Cardiac muscle cell (in vitro differentiated cells and primary cell): ENCODE measurements at regions not wholly inside any gene's neighbourhood (a gene's known extent, or its start where the extent isn't known, plus 50 kb on each side); places are given as distances from the start of the nearest gene placed in this dataset.
"Not testable (repeated sequence)": the region's sequence is repeated elsewhere in the genome, so short reads cannot be mapped to it uniquely, and the experiment has no call there.

Experiments
- DNase-seq, 2 donors: peaks; one replicate each; pipeline versions ENCODE4 v3.0.0 to v3.0.0-alpha.2; 2010 to 2017; ENCODE audit warnings: low read depth in 1 of 2, low spot score in 1 of 2
- H3K27ac ChIP-seq: fragments of 200-600 bp; sonication (generic); 2 replicates; pipeline ENCODE4 v1.5.1; 2016
- H3K27me3 ChIP-seq: fragments of 200-600 bp; sonication (generic); 2 replicates; pipeline ENCODE4 v1.6.0; 2016; ENCODE audit warnings: control low read depth
- H3K36me3 ChIP-seq: fragments of 200-600 bp; sonication (generic); 2 replicates; pipeline ENCODE4 v1.5.1; 2016; ENCODE audit warnings: control low read depth
- H3K4me1 ChIP-seq: fragments of 200-600 bp; sonication (generic); 2 replicates; pipeline ENCODE4 v1.8.1; 2017; ENCODE audit warnings: low read depth, mild to moderate bottlenecking, mixed run types
- H3K4me3 ChIP-seq: fragments of 200-600 bp; sonication (generic); 2 replicates; pipeline ENCODE4 v1.5.1; 2016; ENCODE audit warnings: mild to moderate bottlenecking
- H3K9me3 ChIP-seq: fragments of 200-600 bp; sonication (generic); 2 replicates; pipeline ENCODE4 v1.5.1; 2017; ENCODE audit warnings: low read depth, mild to moderate bottlenecking, control low read depth
- CTCF ChIP-seq: IDR thresholded peaks from 2 replicates; pipeline ENCODE4 v1.5.1; 2012; ENCODE audit warnings: low read depth, mild to moderate bottlenecking, low read length

GRCh38 chr22:22166941-22167713 is 77.5 kb upstream of the VPREB1 start:
- H3K27me3 ChIP-seq: peaks cover 94% of the 10 kb centered on the region
- H3K4me1 ChIP-seq: no peaks in the 10 kb centered on the region
- no peak for TF ChIP-seq CTCF
- no peaks in the 10 kb centered on the region for H3K9me3 ChIP-seq
- H3K4me3 ChIP-seq: no peak overlapping the region
- no peak overlapping the region for H3K27ac ChIP-seq
- no peak for DNase-seq
- H3K36me3 ChIP-seq: no peaks in the 10 kb centered on the region

- Histone ChIP-seq H3K4me1 (no peaks in the 10 kb centered on the region), H3K27me3 (peaks cover 87% of the 10 kb centered on the region), H3K4me3 (no peak overlapping the region), H3K27ac (no peak overlapping the region), H3K9me3 (no peaks in the 10 kb centered on the region), H3K36me3 (no peaks in the 10 kb centered on the region)
- no peak for DNase-seq
- no peak for TF ChIP-seq CTCF
Observed at GRCh38 chr22:22165936-22166710, 78.5 kb upstream of the VPREB1 start.

GRCh38 chr22:22164541-22165272 is 79.9 kb upstream of the VPREB1 start:
- Histone ChIP-seq H3K27ac (no peak overlapping the region), H3K9me3 (no peaks in the 10 kb centered on the region), H3K27me3 (peaks cover 77% of the 10 kb centered on the region), H3K4me3 (no peak overlapping the region), H3K36me3 (no peaks in the 10 kb centered on the region), H3K4me1 (no peaks in the 10 kb centered on the region)
- no peak for DNase-seq
- TF ChIP-seq CTCF: no peak

- Histone ChIP-seq H3K27ac (no peak overlapping the region), H3K9me3 (no peaks in the 10 kb centered on the region), H3K4me3 (no peak overlapping the region), H3K4me1 (no peaks in the 10 kb centered on the region), H3K27me3 (peaks cover 78% of the 10 kb centered on the region), H3K36me3 (no peaks in the 10 kb centered on the region)
- TF ChIP-seq CTCF: no peak
- DNase-seq: no peak
Observed at GRCh38 chr22:22161924-22162851, 82.4 kb upstream of the VPREB1 start.

GRCh38 chr22:22160768-22161167 is 83.8 kb upstream of the VPREB1 start:
- H3K9me3 ChIP-seq, H3K4me3 ChIP-seq, H3K4me1 ChIP-seq, H3K36me3 ChIP-seq, H3K27ac ChIP-seq, DNase-seq: not testable (repeated sequence)
- peaks cover 73% of the 10 kb centered on the region for H3K27me3 ChIP-seq
